Liver (tissue), 3 donors: ENCODE measurements at regions not wholly inside any gene's neighbourhood (a gene's known extent, or its start where the extent isn't known, plus 50 kb on each side); places are given as distances from the start of the nearest gene placed in this dataset.

ENCODE experiments used
- ATF3 ChIP-seq: IDR thresholded peaks from 2 replicates; pipeline ENCODE4 v1.6.1; 2016; ENCODE audit warnings: antibody characterized with exemption
- CTCF ChIP-seq: fragments of 150-350 bp; IDR thresholded peaks from 2 replicates; pipeline ENCODE4 v1.5.1; 2017; ENCODE audit warnings: improper control_type of control experiment, low read depth, low read length; ENCODE audit not compliant: missing input control
- FOXA1 ChIP-seq: IDR thresholded peaks from 2 replicates; pipeline ENCODE4 v1.6.1; 2016; ENCODE audit warnings: antibody characterized with exemption
- GABPA ChIP-seq, 2 donors: IDR thresholded peaks in 1 of 2; conservative IDR thresholded peaks in 1 of 2; 2 replicates each; pipeline ENCODE4 v1.6.1; 2016; ENCODE audit warnings: antibody characterized with exemption in 2 of 2, mild to moderate bottlenecking in 1 of 2, moderate library complexity in 1 of 2
- JUND ChIP-seq, 2 donors: IDR thresholded peaks; 2 replicates each; pipeline ENCODE4 v1.6.1; 2016; ENCODE audit warnings: antibody characterized with exemption in 2 of 2
- MAX ChIP-seq: IDR thresholded peaks from 2 replicates; pipeline ENCODE4 v1.6.1; 2016; ENCODE audit warnings: antibody characterized with exemption
- RAD21 ChIP-seq, 2 donors: IDR thresholded peaks; 2 replicates each; pipeline ENCODE4 v1.6.1; 2016; ENCODE audit warnings: antibody characterized with exemption in 2 of 2, mild to moderate bottlenecking in 2 of 2
- REST ChIP-seq: IDR thresholded peaks from 2 replicates; pipeline ENCODE4 v1.6.1; 2016; ENCODE audit warnings: antibody characterized with exemption, mild to moderate bottlenecking
- SP1 ChIP-seq: IDR thresholded peaks from 2 replicates; pipeline ENCODE4 v1.6.1; 2018; ENCODE audit warnings: antibody characterized with exemption, mild to moderate bottlenecking
- TAF1 ChIP-seq: conservative IDR thresholded peaks from 2 replicates; pipeline ENCODE4 v1.6.1; 2016; ENCODE audit warnings: antibody characterized with exemption, mild to moderate bottlenecking
- YY1 ChIP-seq: IDR thresholded peaks from 2 replicates; pipeline ENCODE4 v1.6.1; 2016; ENCODE audit warnings: antibody characterized with exemption, mild to moderate bottlenecking
- ZBTB33 ChIP-seq: IDR thresholded peaks from 2 replicates; pipeline ENCODE4 v1.6.1; 2016; ENCODE audit warnings: antibody characterized with exemption
- donor health status: healthy.
- donor health status: healthy.

- TF ChIP-seq RAD21 (IDR thresholded peaks at IDR 0.05), result no peak
- no peak for TF ChIP-seq YY1
- TF ChIP-seq CTCF, result no peak
- TF ChIP-seq JUND (IDR thresholded peaks at IDR 0.05), result no peak
- no peak for TF ChIP-seq ATF3
- TF ChIP-seq SP1, result no peak
- TF ChIP-seq MAX, result no peak
- no peak for TF ChIP-seq GABPA (IDR thresholded peaks at IDR 0.05 in 1 of 2, conservative IDR thresholded peaks at IDR 0.05 in 1 of 2)
- TF ChIP-seq TAF1, result no peak
- no peak for TF ChIP-seq REST
- TF ChIP-seq FOXA1, result no peak
- TF ChIP-seq ZBTB33, result no peak
Observed at GRCh38 chr16:5820472-5820871, 722.9 kb upstream of the EEF2KMT start.
